ENCODE measurements at regions not wholly inside any gene's neighbourhood (a gene's known extent, or its start where the extent isn't known, plus 50 kb on each side); places are given as distances from the start of the nearest gene placed in this dataset.

- DNase-seq (ENCODE audit: low read depth, low spot score) (no peak), FAIRE-seq (no peak)
- intact Hi-C loops (cut with micrococcal nuclease) (no loop called here), dilution Hi-C loops (cut with MboI; ENCODE audit: extremely low pct_ligation_motif_present, low sequenced_read_pairs) (no loop called here)
- Histone ChIP-seq H2AFZ (ENCODE audit: low read depth, low read length) (no peak overlapping the region), H3K27ac (ENCODE audit: insufficient read depth, low read depth, low read length) (no peak overlapping the region), H3K9ac (replicated peaks; ENCODE audit: extremely low read depth, insufficient read depth, low read length) (no peak overlapping the region), H4K20me1 (replicated peaks; ENCODE audit: control insufficient read depth, extremely low read depth, insufficient read depth, low read length) (no peaks in the 10 kb centered on the region), H3K4me2 (ENCODE audit: insufficient read depth, low read length) (no peak overlapping the region), H3K9me3 (replicated peaks; ENCODE audit: control insufficient read depth, insufficient read depth, low read length) (no peaks in the 10 kb centered on the region), H3K9me1 (replicated peaks; ENCODE audit: control insufficient read depth, extremely low read depth, insufficient read depth, low read length) (no peaks in the 10 kb centered on the region), H3K27me3 (ENCODE audit: control insufficient read depth in 2 of 2, insufficient read depth in 2 of 2, low read length in 2 of 2) (peaks cover 17 to 21% of the 10 kb centered on the region in 2 experiments), H3K4me1 (ENCODE audit: control insufficient read depth, extremely low read depth, insufficient read depth, low read length) (peaks cover 6% of the 10 kb centered on the region), H3K36me3 (ENCODE audit: control insufficient read depth in 2 of 2, extremely low read depth in 1 of 2, insufficient read depth in 2 of 2, low read length in 2 of 2) (no peaks in the 10 kb centered on the region), H3K4me3 (replicated peaks in 1 of 3; ENCODE audit: insufficient read depth in 1 of 3, low read depth in 1 of 3, low read length in 3 of 3) (no peak overlapping the region), H3K79me2 (ENCODE audit: control insufficient read depth, insufficient read depth, low read length) (no peaks in the 10 kb centered on the region)
- POLR2A ChIA-PET: no interaction called here
- CTCF ChIA-PET: interaction anchor here (1.7 kb wide), 1 partner anchor 12 kb away, joined by 5 read pairs; no protein-coding TSS in a partner anchor
- TF ChIP-seq CTCF (IDR thresholded peaks at IDR 0.05; ENCODE audit: extremely low read depth in 1 of 2, insufficient read depth in 1 of 2, low read depth in 1 of 2, low read length in 2 of 2) (no peak), JUN (IDR thresholded peaks at IDR 0.05; ENCODE audit: borderline replicate concordance, insufficient read depth, insufficient read length, low read depth) (no peak), GATA2 (IDR thresholded peaks at IDR 0.05; ENCODE audit: insufficient read depth, insufficient read length, low read depth, low read length) (no peak), POLR2A (IDR thresholded peaks at IDR 0.05; ENCODE audit: low read depth, low read length) (no peak), FOS (IDR thresholded peaks at IDR 0.05; ENCODE audit: borderline replicate concordance, insufficient read depth, low read length) (no peak), MYC (IDR thresholded peaks at IDR 0.05; ENCODE audit: low read depth, low read length) (no peak), POLR2AphosphoS5 (IDR thresholded peaks at IDR 0.05; ENCODE audit: insufficient read depth, low read depth, low read length) (no peak), EZH2 (IDR thresholded peaks at IDR 0.05; ENCODE audit: borderline replicate concordance, low read depth, low read length, severe bottlenecking) (no peak), MAX (IDR thresholded peaks at IDR 0.05; ENCODE audit: insufficient read depth, insufficient read length) (no peak)
- BruUV-seq (replicated peaks): no TSS peak
Observed at GRCh38 chr7:140232957-140233917, 56.5 kb upstream of the KDM7A start.
